HEK293 (cell line): ENCODE measurements at regions not wholly inside any gene's neighbourhood (a gene's known extent, or its start where the extent isn't known, plus 50 kb on each side); places are given as distances from the start of the nearest gene placed in this dataset.

Experiments
- CTCF ChIA-PET: fragments of 350-600 bp; formaldehyde crosslinking; extraction: SDS; loops from one replicate; lab custom pipeline; 2021; ENCODE audit warnings: antibody characterized with exemption; lab: Yijun Ruan, JAX
- POLR2A ChIA-PET: fragments of 300-600 bp; formaldehyde crosslinking; extraction: SDS; loops from one replicate; lab custom pipeline; 2020; ENCODE audit warnings: antibody characterized with exemption, inconsistent platforms; lab: Yijun Ruan, JAX
- H3K27ac ChIP-seq: fragments of 200-500 bp; sonication (Bioruptor generic); 2 replicates; pipeline ENCODE4 v1.5.1; 2014; ENCODE audit warnings: low read depth, low read length, control low read depth, inconsistent platforms; ENCODE audit errors: extremely low read depth
- H3K36me3 ChIP-seq, 2 experiments: fragments of 200-500 bp in 1 of 2; sonication (Bioruptor generic) in 1 of 2; 1 replicate in 1 of 2; 2 replicates in 1 of 2; pipeline ENCODE4 v1.5.1; 2014 to 2017; ENCODE audit warnings: inconsistent platforms in 2 of 2, low read length in 2 of 2; ENCODE audit not compliant: control insufficient read depth in 2 of 2, insufficient read depth in 1 of 2
- H3K4me1 ChIP-seq: fragments of 200-500 bp; sonication (Bioruptor generic); 2 replicates; pipeline ENCODE4 v1.5.1; 2014; ENCODE audit warnings: mild to moderate bottlenecking, low read length, inconsistent platforms; ENCODE audit not compliant: control insufficient read depth, insufficient read depth
- H3K4me3 ChIP-seq: 2 replicates; pipeline ENCODE4 v1.5.1; 2011; ENCODE audit warnings: low read depth, mild to moderate bottlenecking, control low read depth, low read length, moderate library complexity
- H3K9me3 ChIP-seq: fragments of 200-500 bp; sonication (Bioruptor generic); 2 replicates; pipeline ENCODE4 v1.5.1; 2014; ENCODE audit warnings: low read depth, low read length, inconsistent platforms; ENCODE audit not compliant: control insufficient read depth, insufficient read depth
- FEZF1 ChIP-seq: fragments of 450-650 bp; formaldehyde crosslinking; IDR thresholded peaks from 2 replicates; pipeline ENCODE4 v1.5.1; 2016; ENCODE audit warnings: missing biosample characterization, missing genetic modification characterization
- GFI1B ChIP-seq: fragments of 450-650 bp; formaldehyde crosslinking; IDR thresholded peaks from 2 replicates; pipeline ENCODE4 v1.5.1; 2016; ENCODE audit warnings: missing biosample characterization, missing genetic modification characterization
- KLF7 ChIP-seq: fragments of 450-650 bp; formaldehyde crosslinking; IDR thresholded peaks from 2 replicates; pipeline ENCODE4 v1.5.1; 2016; ENCODE audit warnings: missing biosample characterization, missing genetic modification characterization, borderline replicate concordance
- OSR2 ChIP-seq: fragments of 450-650 bp; formaldehyde crosslinking; IDR thresholded peaks from 2 replicates; pipeline ENCODE4 v1.5.1; 2016; ENCODE audit warnings: missing biosample characterization, missing genetic modification characterization
- ZFHX2 ChIP-seq: fragments of 450-650 bp; formaldehyde crosslinking; conservative IDR thresholded peaks from 2 replicates; pipeline ENCODE4 v1.5.1; 2016; ENCODE audit warnings: missing biosample characterization, missing genetic modification characterization
- ZNF174 ChIP-seq: fragments of 450-650 bp; formaldehyde crosslinking; IDR thresholded peaks from 2 replicates; pipeline ENCODE4 v1.5.0; 2017; ENCODE audit warnings: missing biosample characterization, mild to moderate bottlenecking, missing genetic modification characterization
- ZNF202 ChIP-seq: fragments of 450-650 bp; formaldehyde crosslinking; IDR thresholded peaks from 2 replicates; pipeline ENCODE4 v1.5.1; 2016; ENCODE audit warnings: missing biosample characterization, missing genetic modification characterization, borderline replicate concordance
- ZNF23 ChIP-seq: fragments of 450-650 bp; formaldehyde crosslinking; IDR thresholded peaks from 2 replicates; pipeline ENCODE4 v1.5.1; 2016; ENCODE audit warnings: missing biosample characterization, missing genetic modification characterization, borderline replicate concordance
- ZNF24 ChIP-seq: fragments of 450-650 bp; formaldehyde crosslinking; IDR thresholded peaks from 2 replicates; pipeline ENCODE4 v1.5.1; 2016; ENCODE audit warnings: missing biosample characterization, missing genetic modification characterization
- ZNF266 ChIP-seq: fragments of 450-650 bp; formaldehyde crosslinking; IDR thresholded peaks from 2 replicates; pipeline ENCODE4 v1.5.1; 2016; ENCODE audit warnings: missing biosample characterization, missing genetic modification characterization, low read depth
- ZNF398 ChIP-seq: fragments of 450-650 bp; formaldehyde crosslinking; IDR thresholded peaks from 2 replicates; pipeline ENCODE4 v1.5.1; 2017; ENCODE audit warnings: missing biosample characterization, missing genetic modification characterization
- ZNF544 ChIP-seq: fragments of 450-650 bp; formaldehyde crosslinking; IDR thresholded peaks from 2 replicates; pipeline ENCODE4 v1.5.0; 2017; ENCODE audit warnings: missing biosample characterization, missing genetic modification characterization
- ZNF654 ChIP-seq: fragments of 450-650 bp; formaldehyde crosslinking; IDR thresholded peaks from 2 replicates; pipeline ENCODE4 v1.5.1; 2016; ENCODE audit warnings: low read depth, missing biosample characterization, missing genetic modification characterization
- ZNF776 ChIP-seq: fragments of 450-650 bp; formaldehyde crosslinking; IDR thresholded peaks from 2 replicates; pipeline ENCODE4 v1.5.0; 2017; ENCODE audit warnings: missing biosample characterization, missing genetic modification characterization, borderline replicate concordance
- ZNF843 ChIP-seq: fragments of 450-650 bp; formaldehyde crosslinking; IDR thresholded peaks from 2 replicates; pipeline ENCODE4 v1.5.1; 2016; ENCODE audit warnings: missing biosample characterization, missing genetic modification characterization
- ZSCAN5A ChIP-seq: fragments of 450-650 bp; formaldehyde crosslinking; IDR thresholded peaks from 2 replicates; pipeline ENCODE4 v1.5.1; 2016; ENCODE audit warnings: missing biosample characterization, missing genetic modification characterization
- TF ChIP-seq, protein P1 (sequence below): IDR thresholded peaks from 2 replicates; pipeline ENCODE4 v1.6.1; 2011; ENCODE audit warnings: mild to moderate bottlenecking, low read depth, low read length, borderline replicate concordance
- TF ChIP-seq, protein P2 (sequence below): fragments of 450-650 bp; formaldehyde crosslinking; IDR thresholded peaks from 2 replicates; pipeline ENCODE4; 2016; ENCODE audit warnings: missing biosample characterization, missing genetic modification characterization
- TF ChIP-seq, protein P3 (sequence below): fragments of 450-650 bp; formaldehyde crosslinking; IDR thresholded peaks from 2 replicates; pipeline ENCODE4 v1.5.1; 2017; ENCODE audit warnings: missing biosample characterization, missing genetic modification characterization
- TF ChIP-seq, protein P4 (sequence below): fragments of 450-650 bp; formaldehyde crosslinking; IDR thresholded peaks from 2 replicates; pipeline ENCODE4 v1.5.1; 2016; ENCODE audit warnings: missing biosample characterization, missing genetic modification characterization, borderline replicate concordance
- TF ChIP-seq, protein P5 (sequence below): fragments of 450-650 bp; formaldehyde crosslinking; IDR thresholded peaks from 2 replicates; pipeline ENCODE4 v1.5.1; 2017; ENCODE audit warnings: missing biosample characterization, missing genetic modification characterization

DNA sequence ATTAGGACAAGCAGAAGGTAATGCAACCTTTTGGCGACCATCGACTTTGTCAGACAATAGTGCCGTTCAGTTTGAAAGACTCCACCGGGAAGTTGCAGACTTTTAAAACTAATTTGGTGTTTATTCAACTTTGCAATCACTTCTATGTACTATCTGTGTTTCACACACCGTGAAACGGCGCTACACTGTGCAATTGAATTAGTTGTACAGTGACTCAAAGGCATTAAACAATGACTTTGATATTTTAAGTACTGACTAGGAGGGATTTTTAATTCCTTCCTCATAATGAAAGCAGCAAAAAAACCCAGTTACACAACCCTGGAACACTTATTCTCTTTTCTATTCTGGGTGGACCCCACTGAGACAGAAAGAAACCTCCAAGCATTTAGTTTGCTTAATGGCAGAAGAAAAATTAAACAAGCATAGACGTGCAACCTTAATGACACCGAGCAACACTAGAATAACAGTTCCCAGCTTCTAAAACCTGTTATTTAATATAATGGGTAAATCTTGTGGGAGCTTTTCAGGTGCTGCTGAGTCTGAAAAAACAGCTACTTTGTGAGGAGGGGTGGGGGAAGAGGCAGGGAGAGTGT, 176.8 kb downstream of the LMO4 start:
- TF ChIP-seq, protein P1, sequence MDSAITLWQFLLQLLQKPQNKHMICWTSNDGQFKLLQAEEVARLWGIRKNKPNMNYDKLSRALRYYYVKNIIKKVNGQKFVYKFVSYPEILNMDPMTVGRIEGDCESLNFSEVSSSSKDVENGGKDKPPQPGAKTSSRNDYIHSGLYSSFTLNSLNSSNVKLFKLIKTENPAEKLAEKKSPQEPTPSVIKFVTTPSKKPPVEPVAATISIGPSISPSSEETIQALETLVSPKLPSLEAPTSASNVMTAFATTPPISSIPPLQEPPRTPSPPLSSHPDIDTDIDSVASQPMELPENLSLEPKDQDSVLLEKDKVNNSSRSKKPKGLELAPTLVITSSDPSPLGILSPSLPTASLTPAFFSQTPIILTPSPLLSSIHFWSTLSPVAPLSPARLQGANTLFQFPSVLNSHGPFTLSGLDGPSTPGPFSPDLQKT = no peak
- TF ChIP-seq, protein P2, sequence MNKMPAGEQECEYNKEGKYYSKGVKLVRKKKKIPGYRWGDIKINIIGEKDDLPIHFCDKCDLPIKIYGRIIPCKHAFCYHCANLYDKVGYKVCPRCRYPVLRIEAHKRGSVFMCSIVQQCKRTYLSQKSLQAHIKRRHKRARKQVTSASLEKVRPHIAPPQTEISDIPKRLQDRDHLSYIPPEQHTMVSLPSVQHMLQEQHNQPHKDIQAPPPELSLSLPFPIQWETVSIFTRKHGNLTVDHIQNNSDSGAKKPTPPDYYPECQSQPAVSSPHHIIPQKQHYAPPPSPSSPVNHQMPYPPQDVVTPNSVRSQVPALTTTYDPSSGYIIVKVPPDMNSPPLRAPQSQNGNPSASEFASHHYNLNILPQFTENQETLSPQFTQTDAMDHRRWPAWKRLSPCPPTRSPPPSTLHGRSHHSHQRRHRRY (tag by site-specific recombination) = no peak
- TF ChIP-seq ZNF202 (tag by site-specific recombination) = no peak
- no peak for TF ChIP-seq ZNF843
- TF ChIP-seq GFI1B = no peak
- no peak for TF ChIP-seq ZNF174 (tag by site-specific recombination)
- TF ChIP-seq ZNF23 = no peak
- TF ChIP-seq ZNF654 = no peak
- no peak for TF ChIP-seq ZFHX2 (tag by site-specific recombination)
- no peak for TF ChIP-seq KLF7 (tag by site-specific recombination)
- TF ChIP-seq, protein P3, sequence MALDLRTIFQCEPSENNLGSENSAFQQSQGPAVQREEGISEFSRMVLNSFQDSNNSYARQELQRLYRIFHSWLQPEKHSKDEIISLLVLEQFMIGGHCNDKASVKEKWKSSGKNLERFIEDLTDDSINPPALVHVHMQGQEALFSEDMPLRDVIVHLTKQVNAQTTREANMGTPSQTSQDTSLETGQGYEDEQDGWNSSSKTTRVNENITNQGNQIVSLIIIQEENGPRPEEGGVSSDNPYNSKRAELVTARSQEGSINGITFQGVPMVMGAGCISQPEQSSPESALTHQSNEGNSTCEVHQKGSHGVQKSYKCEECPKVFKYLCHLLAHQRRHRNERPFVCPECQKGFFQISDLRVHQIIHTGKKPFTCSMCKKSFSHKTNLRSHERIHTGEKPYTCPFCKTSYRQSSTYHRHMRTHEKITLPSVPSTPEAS (tag by site-specific recombination) = no peak
- no peak for TF ChIP-seq ZNF776 (tag by site-specific recombination)
- no peak for TF ChIP-seq ZNF544 (tag by site-specific recombination)
- TF ChIP-seq OSR2 (tag by site-specific recombination) = no peak
- TF ChIP-seq ZNF24 (tag by site-specific recombination) = no peak
- TF ChIP-seq ZNF266 (tag by site-specific recombination) = no peak
- TF ChIP-seq, all 188 proteins: peak for 0
- Histone ChIP-seq H3K9me3 (no peaks in the 10 kb centered on the region), H3K27ac (no peak overlapping the region), H3K36me3 (no peaks in the 10 kb centered on the region), H3K4me3 (no peak overlapping the region), H3K4me1 (no peaks in the 10 kb centered on the region)
- ChIA-PET POLR2A (no interaction called here), CTCF (interaction anchor here (0.6 kb wide), 1 partner anchor 27 kb away, joined by 3 read pairs; no protein-coding TSS in a partner anchor)

GRCh38 chr1:87506147-87506546, 177.5 kb downstream of the LMO4 start:
- no peaks in the 10 kb centered on the region for H3K4me1 ChIP-seq
- H3K9me3 ChIP-seq = no peaks in the 10 kb centered on the region
- no peaks in the 10 kb centered on the region for H3K36me3 ChIP-seq
- POLR2A ChIA-PET = no interaction called here
- CTCF ChIA-PET = no interaction called here
- H3K27ac ChIP-seq = no peak overlapping the region
- no peak overlapping the region for H3K4me3 ChIP-seq
- TF ChIP-seq ZNF23 (no peak), ZSCAN5A (tag by site-specific recombination) (no peak), ZNF398 (tag by site-specific recombination) (no peak), FEZF1 (tag by site-specific recombination) (no peak)
- TF ChIP-seq, protein P4, sequence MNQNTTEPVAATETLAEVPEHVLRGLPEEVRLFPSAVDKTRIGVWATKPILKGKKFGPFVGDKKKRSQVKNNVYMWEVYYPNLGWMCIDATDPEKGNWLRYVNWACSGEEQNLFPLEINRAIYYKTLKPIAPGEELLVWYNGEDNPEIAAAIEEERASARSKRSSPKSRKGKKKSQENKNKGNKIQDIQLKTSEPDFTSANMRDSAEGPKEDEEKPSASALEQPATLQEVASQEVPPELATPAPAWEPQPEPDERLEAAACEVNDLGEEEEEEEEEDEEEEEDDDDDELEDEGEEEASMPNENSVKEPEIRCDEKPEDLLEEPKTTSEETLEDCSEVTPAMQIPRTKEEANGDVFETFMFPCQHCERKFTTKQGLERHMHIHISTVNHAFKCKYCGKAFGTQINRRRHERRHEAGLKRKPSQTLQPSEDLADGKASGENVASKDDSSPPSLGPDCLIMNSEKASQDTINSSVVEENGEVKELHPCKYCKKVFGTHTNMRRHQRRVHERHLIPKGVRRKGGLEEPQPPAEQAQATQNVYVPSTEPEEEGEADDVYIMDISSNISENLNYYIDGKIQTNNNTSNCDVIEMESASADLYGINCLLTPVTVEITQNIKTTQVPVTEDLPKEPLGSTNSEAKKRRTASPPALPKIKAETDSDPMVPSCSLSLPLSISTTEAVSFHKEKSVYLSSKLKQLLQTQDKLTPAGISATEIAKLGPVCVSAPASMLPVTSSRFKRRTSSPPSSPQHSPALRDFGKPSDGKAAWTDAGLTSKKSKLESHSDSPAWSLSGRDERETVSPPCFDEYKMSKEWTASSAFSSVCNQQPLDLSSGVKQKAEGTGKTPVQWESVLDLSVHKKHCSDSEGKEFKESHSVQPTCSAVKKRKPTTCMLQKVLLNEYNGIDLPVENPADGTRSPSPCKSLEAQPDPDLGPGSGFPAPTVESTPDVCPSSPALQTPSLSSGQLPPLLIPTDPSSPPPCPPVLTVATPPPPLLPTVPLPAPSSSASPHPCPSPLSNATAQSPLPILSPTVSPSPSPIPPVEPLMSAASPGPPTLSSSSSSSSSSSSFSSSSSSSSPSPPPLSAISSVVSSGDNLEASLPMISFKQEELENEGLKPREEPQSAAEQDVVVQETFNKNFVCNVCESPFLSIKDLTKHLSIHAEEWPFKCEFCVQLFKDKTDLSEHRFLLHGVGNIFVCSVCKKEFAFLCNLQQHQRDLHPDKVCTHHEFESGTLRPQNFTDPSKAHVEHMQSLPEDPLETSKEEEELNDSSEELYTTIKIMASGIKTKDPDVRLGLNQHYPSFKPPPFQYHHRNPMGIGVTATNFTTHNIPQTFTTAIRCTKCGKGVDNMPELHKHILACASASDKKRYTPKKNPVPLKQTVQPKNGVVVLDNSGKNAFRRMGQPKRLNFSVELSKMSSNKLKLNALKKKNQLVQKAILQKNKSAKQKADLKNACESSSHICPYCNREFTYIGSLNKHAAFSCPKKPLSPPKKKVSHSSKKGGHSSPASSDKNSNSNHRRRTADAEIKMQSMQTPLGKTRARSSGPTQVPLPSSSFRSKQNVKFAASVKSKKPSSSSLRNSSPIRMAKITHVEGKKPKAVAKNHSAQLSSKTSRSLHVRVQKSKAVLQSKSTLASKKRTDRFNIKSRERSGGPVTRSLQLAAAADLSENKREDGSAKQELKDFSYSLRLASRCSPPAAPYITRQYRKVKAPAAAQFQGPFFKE (tag by site-specific recombination) = no peak
- TF ChIP-seq, protein P5, sequence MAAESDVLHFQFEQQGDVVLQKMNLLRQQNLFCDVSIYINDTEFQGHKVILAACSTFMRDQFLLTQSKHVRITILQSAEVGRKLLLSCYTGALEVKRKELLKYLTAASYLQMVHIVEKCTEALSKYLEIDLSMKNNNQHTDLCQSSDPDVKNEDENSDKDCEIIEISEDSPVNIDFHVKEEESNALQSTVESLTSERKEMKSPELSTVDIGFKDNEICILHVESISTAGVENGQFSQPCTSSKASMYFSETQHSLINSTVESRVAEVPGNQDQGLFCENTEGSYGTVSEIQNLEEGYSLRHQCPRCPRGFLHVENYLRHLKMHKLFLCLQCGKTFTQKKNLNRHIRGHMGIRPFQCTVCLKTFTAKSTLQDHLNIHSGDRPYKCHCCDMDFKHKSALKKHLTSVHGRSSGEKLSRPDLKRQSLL (tag by site-specific recombination) = no peak
